HCT116 (cell line): ENCODE measurements at regions not wholly inside any gene's neighbourhood (a gene's known extent, or its start where the extent isn't known, plus 50 kb on each side); places are given as distances from the start of the nearest gene placed in this dataset.

Experiments used
- ATAC-seq: fragments of 200-7000 bp; cut with Tn5 transposase; 2 replicates; pipeline ENCODE4 v1.9.1; 2020; ENCODE audit warnings: mild to moderate bottlenecking, moderate library complexity
- BruUV-seq: library from RNA; stranded (reverse); fragments of 400-500 nt; replicated peaks from 2 replicates; lab custom pipeline; 2021; lab: Mats Ljungman, UMichigan
- CTCF ChIA-PET: fragments of 300-600 bp; sonication (Branson Sonifier 250); formaldehyde crosslinking; loops from one replicate; lab custom pipeline; 2021; ENCODE audit warnings: antibody characterized with exemption; lab: Charles Lee
- POLR2A ChIA-PET: fragments of 300-600, 350-600 bp; sonication (Branson Sonifier 250); formaldehyde crosslinking; loops from one replicate; lab custom pipeline; 2021; ENCODE audit warnings: antibody characterized with exemption; lab: Charles Lee
- RAD21 ChIA-PET, 2 experiments: fragments of 300-600 bp; sonication (Branson Sonifier 250); formaldehyde crosslinking; loops; one replicate each; lab custom pipeline; 2023; ENCODE audit warnings: low total read pairs in 2 of 2; ENCODE audit not compliant: uncharacterized antibody in 2 of 2, unreplicated experiment in 2 of 2, low non-redundant PET in 1 of 2; lab: Charles Lee
- DNase-seq: peaks from one replicate; pipeline ENCODE4 v3.0.0-alpha.2; 2010; ENCODE audit warnings: low read depth, low spot score
- H2AFZ ChIP-seq: fragments of 200-600 bp; shearing (Covaris generic), sonication (generic); 2 replicates; pipeline ENCODE4 v1.6.1; 2017; ENCODE audit warnings: low read depth, mixed run types, mixed read lengths, antibody characterized with exemption, low read length; ENCODE audit not compliant: poor library complexity, severe bottlenecking
- H3K27ac ChIP-seq: 2 replicates; pipeline ENCODE4 v1.5.1; 2012; ENCODE audit warnings: low read depth, low read length
- H3K27me3 ChIP-seq: fragments of 200-600 bp; sonication (generic); 2 replicates; pipeline ENCODE4 v1.6.1; 2016; ENCODE audit warnings: mixed run types, low read length, mixed read lengths; ENCODE audit not compliant: insufficient read depth
- H3K36me3 ChIP-seq, 2 experiments: fragments of 200-500 bp in 1 of 2; fragments of 200-600 bp in 1 of 2; sonication (Bioruptor generic) in 1 of 2; sonication (generic) in 1 of 2; 2 replicates each; pipeline versions ENCODE4 v1.5.1 to v1.6.1; 2014 to 2016; ENCODE audit warnings: low read length in 2 of 2, inconsistent platforms in 1 of 2, mixed read lengths in 1 of 2, mixed run types in 1 of 2; ENCODE audit not compliant: insufficient read depth in 2 of 2, control insufficient read depth in 1 of 2
- H3K4me1 ChIP-seq, 2 experiments: fragments of 200-600 bp in 1 of 2; sonication (generic) in 1 of 2; 2 replicates each; pipeline versions ENCODE4 v1.5.1 to v1.6.1; 2012 to 2017; ENCODE audit warnings: low read length in 2 of 2, inconsistent platforms in 1 of 2, mild to moderate bottlenecking in 1 of 2, mixed read lengths in 1 of 2, mixed run types in 1 of 2, moderate library complexity in 1 of 2; ENCODE audit not compliant: insufficient read depth in 2 of 2, control insufficient read depth in 1 of 2
- H3K4me2 ChIP-seq: fragments of 200-600 bp; sonication (generic); 2 replicates; pipeline ENCODE4 v1.6.1; 2017; ENCODE audit warnings: mixed run types, low read length, mixed read lengths
- H3K4me3 ChIP-seq, 2 experiments: fragments of 200-600 bp in 1 of 2; sonication (generic) in 1 of 2; replicated peaks in 1 of 2; 2 replicates each; pipeline ENCODE4 v1.5.1; 2011 to 2016; ENCODE audit warnings: low read length in 2 of 2, control low read depth in 1 of 2, low read depth in 1 of 2, mild to moderate bottlenecking in 1 of 2, mixed read lengths in 1 of 2, mixed run types in 1 of 2
- H3K79me2 ChIP-seq: fragments of 200-600 bp; sonication (generic); 2 replicates; pipeline ENCODE4 v1.6.1; 2017; ENCODE audit warnings: mild to moderate bottlenecking, mixed run types, low read length, moderate library complexity, mixed read lengths; ENCODE audit not compliant: insufficient read depth
- H3K9ac ChIP-seq: fragments of 200-600 bp; sonication (generic); 2 replicates; pipeline ENCODE4 v1.6.1; 2016; ENCODE audit warnings: low read length, mixed read lengths
- H3K9me2 ChIP-seq: fragments of 200-600 bp; sonication (generic), shearing (Covaris generic); 2 replicates; pipeline ENCODE4 v1.6.1; 2017; ENCODE audit warnings: mixed run types, mild to moderate bottlenecking, moderate library complexity; ENCODE audit not compliant: insufficient read depth
- H3K9me3 ChIP-seq, 2 experiments: fragments of 200-500 bp in 1 of 2; fragments of 200-600 bp in 1 of 2; sonication (Bioruptor generic) in 1 of 2; sonication (generic) in 1 of 2; 2 replicates each; pipeline ENCODE4 v1.6.1; 2014 to 2017; ENCODE audit warnings: low read length in 2 of 2, mixed read lengths in 2 of 2, inconsistent platforms in 1 of 2, low read depth in 1 of 2, mild to moderate bottlenecking in 1 of 2, mixed run types in 1 of 2, moderate library complexity in 1 of 2; ENCODE audit not compliant: control insufficient read depth in 1 of 2, insufficient read depth in 1 of 2
- H4K20me1 ChIP-seq: fragments of 200-600 bp; sonication (generic), shearing (Covaris generic); 2 replicates; pipeline ENCODE4 v1.6.1; 2017; ENCODE audit warnings: mixed run types, mild to moderate bottlenecking, moderate library complexity; ENCODE audit not compliant: insufficient read depth
- ATF3 ChIP-seq: IDR thresholded peaks from 2 replicates; pipeline ENCODE4 v1.6.1; 2012
- CBX3 ChIP-seq: IDR thresholded peaks from 2 replicates; pipeline ENCODE4 v1.6.1; 2012; ENCODE audit warnings: low read depth
- ELF1 ChIP-seq: IDR thresholded peaks from 2 replicates; pipeline ENCODE4 v1.6.1; 2012; ENCODE audit warnings: low read depth, borderline replicate concordance
- EZH2 ChIP-seq: fragments of 200-600 bp; sonication (generic); IDR thresholded peaks from 2 replicates; pipeline ENCODE4 v1.6.1; 2017; ENCODE audit warnings: antibody characterized with exemption, mixed run types
- EZH2phosphoT487 ChIP-seq: fragments of 200-600 bp; IDR thresholded peaks from 2 replicates; pipeline ENCODE4 v1.6.1; 2018; ENCODE audit warnings: antibody characterized with exemption, borderline replicate concordance
- MAX ChIP-seq: IDR thresholded peaks from 2 replicates; pipeline ENCODE4 v1.6.1; 2012
- POLR2A ChIP-seq: IDR thresholded peaks from 2 replicates; pipeline ENCODE4 v1.7.0; 2011; ENCODE audit warnings: borderline replicate concordance; ENCODE audit not compliant: insufficient read depth, insufficient read length; ENCODE audit errors: extremely low read depth
- YY1 ChIP-seq: IDR thresholded peaks from 2 replicates; pipeline ENCODE4 v1.6.1; 2011; ENCODE audit warnings: low read length, low read depth, moderate library complexity, mild to moderate bottlenecking; ENCODE audit not compliant: insufficient replicate concordance; ENCODE audit errors: extremely low read depth
- intact Hi-C: fragments of 100-400 bp; cut with micrococcal nuclease; formaldehyde crosslinking; loops from 2 replicates; pipeline ENCODE4 v1.10.0; 2022
- TF ChIP-seq, protein P1 (sequence below), 3 experiments: fragments of 200-600 bp in 1 of 3; sonication (generic) in 1 of 3; IDR thresholded peaks in 2 of 3; conservative IDR thresholded peaks in 1 of 3; 2 replicates each; pipeline ENCODE4 v1.5.1; 2012 to 2017; ENCODE audit warnings: low read depth in 2 of 3, low read length in 2 of 3, antibody characterized with exemption in 1 of 3, borderline replicate concordance in 1 of 3, control low read depth in 1 of 3, mild to moderate bottlenecking in 1 of 3, mixed read lengths in 1 of 3, mixed run types in 1 of 3, moderate library complexity in 1 of 3; ENCODE audit not compliant: insufficient read depth in 1 of 3

- Histone ChIP-seq H3K4me3 (no peak overlapping the region), H3K9me3 (no peaks in the 10 kb centered on the region), H3K27ac (no peak overlapping the region), H3K4me1 (no peaks in the 10 kb centered on the region), H4K20me1 (no peaks in the 10 kb centered on the region), H3K4me2 (no peak overlapping the region), H3K27me3 (no peaks in the 10 kb centered on the region), H2AFZ (no peak overlapping the region), H3K36me3 (no peaks in the 10 kb centered on the region), H3K9me2 (no peaks in the 10 kb centered on the region), H3K9ac (no peak overlapping the region), H3K79me2 (no peaks in the 10 kb centered on the region)
- no TSS peak for BruUV-seq
- ChIA-PET RAD21 (no interaction called here), CTCF (no interaction called here), POLR2A (no interaction called here)
- TF ChIP-seq EZH2 (no peak), ATF3 (no peak), CBX3 (no peak), ELF1 (no peak), MAX (no peak), YY1 (no peak), POLR2A (no peak), EZH2phosphoT487 (no peak)
- TF ChIP-seq, protein P1, sequence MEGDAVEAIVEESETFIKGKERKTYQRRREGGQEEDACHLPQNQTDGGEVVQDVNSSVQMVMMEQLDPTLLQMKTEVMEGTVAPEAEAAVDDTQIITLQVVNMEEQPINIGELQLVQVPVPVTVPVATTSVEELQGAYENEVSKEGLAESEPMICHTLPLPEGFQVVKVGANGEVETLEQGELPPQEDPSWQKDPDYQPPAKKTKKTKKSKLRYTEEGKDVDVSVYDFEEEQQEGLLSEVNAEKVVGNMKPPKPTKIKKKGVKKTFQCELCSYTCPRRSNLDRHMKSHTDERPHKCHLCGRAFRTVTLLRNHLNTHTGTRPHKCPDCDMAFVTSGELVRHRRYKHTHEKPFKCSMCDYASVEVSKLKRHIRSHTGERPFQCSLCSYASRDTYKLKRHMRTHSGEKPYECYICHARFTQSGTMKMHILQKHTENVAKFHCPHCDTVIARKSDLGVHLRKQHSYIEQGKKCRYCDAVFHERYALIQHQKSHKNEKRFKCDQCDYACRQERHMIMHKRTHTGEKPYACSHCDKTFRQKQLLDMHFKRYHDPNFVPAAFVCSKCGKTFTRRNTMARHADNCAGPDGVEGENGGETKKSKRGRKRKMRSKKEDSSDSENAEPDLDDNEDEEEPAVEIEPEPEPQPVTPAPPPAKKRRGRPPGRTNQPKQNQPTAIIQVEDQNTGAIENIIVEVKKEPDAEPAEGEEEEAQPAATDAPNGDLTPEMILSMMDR (IDR thresholded peaks at IDR 0.05 in 2 of 3, conservative IDR thresholded peaks at IDR 0.05 in 1 of 3; ENCODE audit: borderline replicate concordance in 1 of 3, insufficient read depth in 1 of 3, low read depth in 2 of 3, low read length in 2 of 3): no peak
- ATAC-seq (no peak), DNase-seq (no peak)
- intact Hi-C loops: no loop called here
Observed at GRCh38 chr6:100216760-100217159, 222.7 kb upstream of the MCHR2 start.
